Brain microvascular endothelial cell (primary cell): ENCODE measurements at regions not wholly inside any gene's neighbourhood (a gene's known extent, or its start where the extent isn't known, plus 50 kb on each side); places are given as distances from the start of the nearest gene placed in this dataset.

Experiments
- DNase-seq: peaks from one replicate; pipeline ENCODE4 v3.0.0-alpha.2; 2020
- H3K27ac ChIP-seq: fragments of 250-450 bp; sonication (Bioruptor Pico); 2 replicates; pipeline ENCODE4 v1.5.1; 2020; ENCODE audit warnings: mild to moderate bottlenecking, moderate library complexity
- H3K27me3 ChIP-seq: fragments of 250-450 bp; sonication (Bioruptor Pico); replicated peaks from 2 replicates; pipeline ENCODE4 v1.5.1; 2020; ENCODE audit warnings: mild to moderate bottlenecking
- H3K36me3 ChIP-seq: fragments of 250-450 bp; sonication (Bioruptor Pico); replicated peaks from 2 replicates; pipeline ENCODE4 v1.5.1; 2020; ENCODE audit warnings: mild to moderate bottlenecking
- H3K4me3 ChIP-seq: 2 replicates; pipeline ENCODE4 v1.5.1; 2011; ENCODE audit warnings: low read depth, mild to moderate bottlenecking, control low read depth, low read length, moderate library complexity
- in situ Hi-C: cut with HindIII; loops from 2 replicates; pipeline ENCODE4 v1.10.0; 2017; ENCODE audit warnings: low sequenced_read_pairs, low pct_ligation_motif_present
- TF ChIP-seq, protein P1 (sequence below): IDR thresholded peaks from 2 replicates; pipeline ENCODE4 v1.5.1; 2011; ENCODE audit warnings: low read depth, mild to moderate bottlenecking, moderate library complexity, low read length, control low read depth, inconsistent platforms; ENCODE audit errors: missing control alignments

DNA sequence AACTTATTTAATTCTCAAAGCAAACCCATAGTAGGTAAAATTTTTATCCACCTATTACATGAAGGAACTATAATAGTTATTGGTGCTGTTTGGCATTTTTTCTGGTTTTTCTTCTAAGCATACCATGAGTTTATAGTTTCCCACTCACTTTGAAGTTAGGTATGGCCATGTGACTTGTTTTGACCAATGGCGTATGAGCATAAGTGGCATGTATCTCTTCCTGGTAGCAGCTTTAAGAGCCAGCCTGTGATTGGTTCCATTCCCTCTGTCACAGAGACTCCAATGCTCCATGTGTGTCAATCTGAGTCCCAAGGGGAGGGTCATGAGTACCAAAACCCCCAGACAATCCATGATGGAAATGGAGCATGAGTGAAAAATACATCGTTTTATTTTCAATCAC lies 282.9 kb upstream of the N4BP1 start:
- Histone ChIP-seq H3K27me3 (no peaks in the 10 kb centered on the region), H3K36me3 (no peaks in the 10 kb centered on the region), H3K27ac (no peak overlapping the region), H3K4me3 (no peak overlapping the region)
- TF ChIP-seq, protein P1, sequence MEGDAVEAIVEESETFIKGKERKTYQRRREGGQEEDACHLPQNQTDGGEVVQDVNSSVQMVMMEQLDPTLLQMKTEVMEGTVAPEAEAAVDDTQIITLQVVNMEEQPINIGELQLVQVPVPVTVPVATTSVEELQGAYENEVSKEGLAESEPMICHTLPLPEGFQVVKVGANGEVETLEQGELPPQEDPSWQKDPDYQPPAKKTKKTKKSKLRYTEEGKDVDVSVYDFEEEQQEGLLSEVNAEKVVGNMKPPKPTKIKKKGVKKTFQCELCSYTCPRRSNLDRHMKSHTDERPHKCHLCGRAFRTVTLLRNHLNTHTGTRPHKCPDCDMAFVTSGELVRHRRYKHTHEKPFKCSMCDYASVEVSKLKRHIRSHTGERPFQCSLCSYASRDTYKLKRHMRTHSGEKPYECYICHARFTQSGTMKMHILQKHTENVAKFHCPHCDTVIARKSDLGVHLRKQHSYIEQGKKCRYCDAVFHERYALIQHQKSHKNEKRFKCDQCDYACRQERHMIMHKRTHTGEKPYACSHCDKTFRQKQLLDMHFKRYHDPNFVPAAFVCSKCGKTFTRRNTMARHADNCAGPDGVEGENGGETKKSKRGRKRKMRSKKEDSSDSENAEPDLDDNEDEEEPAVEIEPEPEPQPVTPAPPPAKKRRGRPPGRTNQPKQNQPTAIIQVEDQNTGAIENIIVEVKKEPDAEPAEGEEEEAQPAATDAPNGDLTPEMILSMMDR = no peak
- in situ Hi-C loops = no loop called here
- DNase-seq = no peak

DNA sequence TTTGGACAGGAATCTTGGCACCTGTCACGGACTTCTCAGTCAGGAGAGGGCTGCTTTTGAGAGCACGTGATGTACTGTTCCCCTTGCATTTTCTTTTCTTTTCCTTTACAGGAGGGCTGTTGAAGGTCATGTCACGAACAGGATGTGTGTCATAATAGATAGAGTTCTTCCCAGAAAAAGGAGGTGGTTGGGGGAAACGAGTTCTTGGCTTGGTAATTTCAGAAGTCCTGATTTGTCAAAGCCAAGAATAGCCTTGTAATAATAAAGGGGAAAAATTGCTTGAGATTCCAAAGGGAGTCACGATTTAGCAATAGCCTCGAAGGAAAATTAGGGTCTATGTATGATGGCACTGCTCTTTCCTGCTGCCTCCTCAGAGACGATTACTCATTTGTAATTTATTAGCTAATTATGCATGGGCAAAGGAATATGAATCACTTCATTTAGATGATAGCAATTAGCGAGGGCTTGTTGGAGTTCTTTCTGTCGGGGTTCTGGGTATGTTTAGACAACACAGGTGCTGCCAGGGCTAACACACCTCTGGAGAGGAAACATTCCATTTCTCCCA lies 277.7 kb upstream of the N4BP1 start:
- TF ChIP-seq, protein P1 = no peak
- H3K27me3 ChIP-seq = no peaks in the 10 kb centered on the region
- no peak for DNase-seq
- no peak overlapping the region for H3K27ac ChIP-seq
- no peak overlapping the region for H3K4me3 ChIP-seq
- in situ Hi-C loops = no loop called here
- no peaks in the 10 kb centered on the region for H3K36me3 ChIP-seq

DNA sequence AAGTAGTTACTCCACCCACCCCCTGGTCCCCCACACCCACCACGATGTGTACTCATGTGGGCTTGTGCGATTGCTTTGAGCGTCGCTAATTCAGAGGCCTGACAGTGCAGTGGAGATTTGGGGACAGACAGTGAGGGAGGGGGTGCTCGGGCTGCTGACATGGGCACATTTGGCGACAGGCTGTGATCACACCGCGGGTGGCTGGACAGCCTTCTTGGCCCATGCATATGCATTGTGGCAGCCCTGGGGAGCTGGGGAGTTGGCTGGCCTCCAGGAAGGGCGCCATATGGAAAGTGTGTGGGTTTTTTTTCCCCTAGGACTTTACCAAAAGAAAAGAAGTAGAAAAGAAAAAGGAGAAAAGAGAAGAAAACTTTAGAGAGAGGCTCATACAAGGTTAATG lies 275.5 kb upstream of the N4BP1 start:
- H3K36me3 ChIP-seq = no peaks in the 10 kb centered on the region
- no peak overlapping the region for H3K4me3 ChIP-seq
- H3K27me3 ChIP-seq = no peaks in the 10 kb centered on the region
- DNase-seq = no peak
- no peak overlapping the region for H3K27ac ChIP-seq
- in situ Hi-C loops = no loop called here
- TF ChIP-seq, protein P1 = no peak

DNA sequence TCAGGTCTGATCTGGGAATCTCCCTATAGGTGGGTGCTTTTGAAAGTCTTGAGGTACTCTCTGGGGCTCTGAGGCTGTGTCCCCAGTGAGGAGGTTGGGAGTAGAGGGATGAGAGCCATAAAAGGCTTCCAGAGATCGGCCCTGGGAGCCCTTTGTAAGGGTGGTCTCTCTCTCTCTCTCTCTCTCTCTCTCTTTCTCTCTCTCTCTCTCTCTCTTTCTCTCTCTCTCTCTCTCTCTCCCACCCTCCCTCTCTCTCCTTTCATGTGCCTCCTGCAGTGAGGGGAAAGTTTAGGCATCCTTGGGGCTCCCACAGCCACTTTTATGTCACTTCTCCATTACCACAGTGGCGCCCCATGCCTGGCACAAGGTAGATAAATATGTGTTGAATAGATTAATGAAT lies 271.3 kb upstream of the N4BP1 start:
- H3K27ac ChIP-seq = no peak overlapping the region
- no peak for DNase-seq
- in situ Hi-C loops = no loop called here
- no peaks in the 10 kb centered on the region for H3K36me3 ChIP-seq
- no peaks in the 10 kb centered on the region for H3K27me3 ChIP-seq
- no peak overlapping the region for H3K4me3 ChIP-seq
- TF ChIP-seq, protein P1 = no peak

DNA sequence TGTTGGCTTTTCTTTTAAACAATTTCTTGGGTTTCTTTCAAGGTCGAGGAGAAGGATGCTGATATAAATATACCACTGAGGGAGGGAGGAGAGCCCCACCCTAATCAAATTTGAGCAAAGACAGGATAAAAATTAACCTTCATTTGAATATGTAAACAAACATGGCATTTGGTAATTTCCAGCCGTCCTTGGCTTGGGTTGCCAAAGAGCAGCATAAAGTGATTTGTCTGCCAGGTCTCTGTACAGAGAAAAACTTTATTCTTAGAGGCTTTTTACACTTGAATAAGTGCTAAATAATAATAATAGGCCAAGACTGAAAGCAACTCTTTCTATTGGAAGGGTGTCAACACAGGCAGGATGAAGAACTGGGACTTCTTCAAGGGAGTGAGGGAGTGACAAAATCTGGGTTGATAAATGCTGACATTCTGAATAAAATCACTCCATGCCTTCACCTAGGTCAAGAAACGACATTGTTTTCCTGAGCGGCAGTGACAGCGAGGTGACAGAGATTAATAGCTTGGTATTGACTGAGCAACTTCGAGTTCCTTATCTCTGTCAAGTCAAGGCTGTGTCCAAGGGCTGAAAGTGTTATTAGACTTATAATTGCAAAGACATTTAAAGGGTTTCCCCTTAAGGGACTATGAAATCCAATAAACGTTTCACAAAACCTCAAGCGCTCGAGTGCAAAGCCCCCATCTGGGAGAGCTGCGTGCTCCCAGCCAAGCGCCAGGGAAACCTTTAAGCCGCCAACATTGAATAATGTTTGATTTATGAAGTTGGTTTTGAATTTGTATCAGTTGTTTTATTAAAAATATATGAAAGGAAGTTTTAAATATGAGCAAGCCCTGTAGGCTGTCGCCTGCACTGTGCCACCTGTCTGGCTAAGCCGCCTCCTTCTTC lies 269.5 kb upstream of the N4BP1 start:
- Histone ChIP-seq H3K27ac (no peak overlapping the region), H3K27me3 (no peaks in the 10 kb centered on the region), H3K4me3 (no peak overlapping the region), H3K36me3 (no peaks in the 10 kb centered on the region)
- DNase-seq = no peak
- in situ Hi-C loops = no loop called here
- TF ChIP-seq, protein P1 = no peak
